Bone marrow (tissue), 2 donors: ENCODE measurements at regions not wholly inside any gene's neighbourhood (a gene's known extent, or its start where the extent isn't known, plus 50 kb on each side); places are given as distances from the start of the nearest gene placed in this dataset.
"Not testable (repeated sequence)": the region's sequence is repeated elsewhere in the genome, so short reads cannot be mapped to it uniquely, and the experiment has no call there.

Source experiments
- DNase-seq, 2 donors: peaks; one replicate each; lab custom pipeline; 2025; lab: John Stamatoyannopoulos, UW

DNA sequence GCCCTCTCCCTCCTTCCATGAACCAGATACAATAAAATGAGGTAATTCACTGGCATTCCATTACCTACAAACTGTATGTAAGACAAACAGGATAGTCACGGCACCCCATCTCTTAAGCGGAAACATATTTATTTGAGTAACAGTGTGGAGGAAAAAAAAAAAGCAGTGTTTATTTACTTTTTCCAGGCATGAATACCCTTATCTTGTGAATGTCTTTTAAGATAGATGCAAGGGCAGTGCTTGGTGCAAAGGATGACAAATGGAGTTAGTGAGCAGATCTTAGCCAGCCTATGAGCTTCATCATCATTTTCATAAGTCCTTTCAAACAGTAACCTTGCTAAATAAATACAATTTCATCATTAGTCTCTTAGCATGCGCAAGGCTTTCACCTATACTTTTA lies 1661.8 kb upstream of the SPRY2 start:
- DNase-seq = no peak

DNA sequence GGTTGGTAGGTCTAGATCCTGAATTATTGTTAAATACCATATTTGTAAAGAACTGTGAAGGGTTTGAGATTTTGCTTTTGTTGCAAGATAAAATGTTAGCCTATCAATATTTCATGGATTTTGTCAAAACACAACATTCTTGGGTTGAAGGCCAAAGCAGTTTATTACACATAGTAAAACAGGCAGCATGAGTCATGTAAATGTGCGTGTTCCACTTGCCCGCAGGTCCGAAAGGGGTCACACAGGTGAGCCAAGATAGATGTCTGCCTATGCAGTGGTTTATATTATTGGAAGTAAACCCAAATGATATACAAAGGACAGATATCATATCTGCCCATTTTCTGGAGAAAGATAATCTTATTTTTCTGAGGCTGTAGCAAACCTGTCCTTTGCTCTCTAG lies 1654.4 kb upstream of the SPRY2 start:
- DNase-seq = no peak

DNA sequence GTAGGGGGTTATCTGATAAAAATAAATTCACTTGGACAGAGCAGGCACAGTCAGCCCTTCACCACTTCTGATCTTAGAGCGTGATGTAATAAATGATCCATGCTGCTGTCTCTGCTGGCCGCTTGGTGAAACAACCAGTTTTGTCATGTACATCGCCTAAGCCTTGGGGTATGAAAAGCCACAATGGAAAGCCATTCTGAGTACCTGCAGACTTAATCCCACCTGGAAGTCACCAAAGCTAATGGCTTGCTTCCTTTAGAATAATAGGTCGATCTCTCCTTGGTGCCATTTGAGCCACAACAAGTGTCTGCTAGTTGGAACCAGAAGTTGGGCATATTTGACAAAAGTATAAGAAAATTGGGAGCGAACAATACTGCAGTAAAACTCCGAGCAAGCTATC lies 1649.7 kb upstream of the SPRY2 start:
- no peak for DNase-seq

DNA sequence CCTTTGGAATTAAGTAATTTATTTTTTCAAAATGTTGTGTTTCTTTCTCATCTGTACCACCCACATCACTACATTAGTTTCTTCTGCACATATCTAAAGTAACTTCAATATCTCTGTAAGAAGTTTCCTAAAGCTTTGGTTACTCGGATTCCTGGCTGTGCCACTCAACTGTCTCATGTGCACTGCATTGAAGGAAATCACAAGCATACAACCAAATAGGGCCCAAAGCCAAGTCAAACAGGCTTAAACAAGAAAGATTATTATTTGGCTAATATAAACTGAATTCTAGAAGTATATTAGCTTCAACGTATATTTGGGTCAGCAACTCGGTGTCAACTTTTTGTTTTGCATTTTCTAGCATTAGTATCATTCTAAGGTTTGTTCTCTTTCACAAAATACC lies 1647.6 kb upstream of the SPRY2 start:
- no peak for DNase-seq

DNA sequence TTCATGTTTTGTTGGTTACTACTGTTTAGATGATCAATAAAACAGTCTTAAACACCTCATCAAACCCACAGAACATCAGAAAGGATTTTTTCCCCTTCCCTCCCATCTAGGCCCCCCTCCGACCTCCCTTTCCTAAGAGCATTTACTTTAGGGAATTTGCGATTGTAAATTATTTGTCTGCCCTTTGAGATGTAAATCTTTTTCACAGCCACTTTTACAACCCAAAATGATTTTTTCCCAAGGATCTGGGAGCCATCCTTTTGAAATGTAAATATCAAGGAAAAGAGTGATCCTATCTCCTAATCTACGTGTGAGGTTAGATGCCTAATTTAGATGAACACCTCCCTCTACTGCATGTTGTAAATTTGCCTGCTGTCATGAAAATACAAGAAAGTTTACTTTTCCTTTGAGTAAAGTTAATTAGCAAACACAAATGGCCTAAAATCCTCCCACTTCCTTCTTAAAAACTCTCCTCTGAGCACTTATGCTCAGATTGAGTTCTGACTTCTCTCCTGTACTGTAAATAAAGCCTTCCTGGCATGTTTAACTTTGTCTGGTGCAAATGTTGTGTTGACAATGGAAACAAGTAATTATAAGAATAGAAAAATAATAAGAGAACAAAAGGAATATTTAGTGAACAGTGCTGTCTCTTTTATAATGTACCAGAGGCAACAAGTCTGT lies 1646.9 kb upstream of the SPRY2 start:
- no peak for DNase-seq

DNA sequence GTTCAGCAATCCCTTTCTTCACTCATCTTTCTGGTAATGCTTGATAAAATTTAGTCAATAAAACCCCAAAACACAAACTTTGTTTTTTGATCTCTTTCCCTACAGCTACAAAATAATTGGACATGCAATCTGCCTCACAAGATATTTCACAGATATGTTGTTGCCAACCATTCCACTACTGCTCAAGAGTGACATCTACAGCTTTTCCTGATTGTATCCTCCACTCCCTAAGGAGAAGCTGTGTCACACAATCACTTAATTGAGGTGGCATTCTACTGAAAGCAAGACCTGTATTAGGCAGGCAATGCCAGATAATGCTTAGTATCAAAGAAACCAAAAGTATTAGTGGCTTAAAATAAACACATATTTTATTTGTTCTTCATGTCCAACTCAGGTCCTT lies 1646.2 kb upstream of the SPRY2 start:
- no peak for DNase-seq

DNA sequence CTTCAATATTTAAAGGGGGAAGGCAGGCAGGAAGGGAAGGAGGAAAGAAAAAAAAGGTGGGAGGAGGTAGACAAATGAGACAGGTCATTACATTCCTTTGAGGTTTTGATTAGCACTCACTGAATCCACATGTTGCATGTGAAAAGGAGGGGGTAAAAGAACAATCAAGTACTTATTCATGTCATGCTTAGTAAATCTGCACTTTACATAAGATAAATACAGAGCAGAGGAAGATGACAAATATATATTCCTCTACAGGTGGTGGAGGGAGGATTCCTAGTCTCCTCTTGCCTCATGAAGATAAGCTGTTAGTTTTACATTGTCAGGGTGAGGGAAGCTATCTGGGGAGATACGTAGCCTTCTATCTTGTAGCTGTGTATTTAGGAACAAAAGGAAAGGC lies 1645.4 kb upstream of the SPRY2 start:
- no peak for DNase-seq

DNA sequence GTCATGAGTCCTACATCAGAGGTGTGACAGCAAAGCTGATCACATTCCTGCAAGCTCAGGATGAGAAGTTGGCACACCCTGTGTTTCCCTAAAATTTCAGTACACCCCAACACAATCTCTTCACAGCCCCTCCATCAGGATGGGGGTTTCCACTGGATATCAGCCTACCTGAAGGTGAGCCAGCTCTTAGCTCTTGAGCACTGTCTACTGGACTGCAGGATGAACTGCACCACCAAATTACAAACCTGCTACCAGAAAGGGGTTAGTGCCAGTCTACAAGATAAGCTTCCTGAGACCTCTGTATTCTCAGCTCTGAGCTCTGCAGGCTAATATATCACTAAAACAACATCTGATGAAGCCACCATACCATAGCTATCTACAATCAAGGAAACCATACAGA lies 1616.2 kb upstream of the SPRY2 start:
- DNase-seq = no peak

DNA sequence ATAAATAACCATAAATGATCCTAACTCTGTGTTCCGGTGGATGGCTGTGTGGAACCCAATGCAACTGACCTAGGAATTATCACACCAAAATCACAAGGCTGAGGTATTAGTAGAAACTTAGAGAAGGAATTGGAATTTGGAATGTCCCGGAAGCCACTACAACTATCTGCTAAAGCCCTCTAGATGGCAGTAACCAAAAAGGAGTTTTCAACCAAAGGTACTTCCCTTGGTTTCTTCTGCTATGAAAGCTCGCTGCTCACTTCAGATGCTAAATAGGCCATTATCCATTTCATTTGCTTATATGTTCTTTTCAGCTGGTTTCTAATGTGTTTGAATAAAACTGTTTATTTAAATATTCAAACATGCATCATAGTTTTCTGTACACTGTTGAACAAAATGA lies 1589.1 kb upstream of the SPRY2 start:
- no peak for DNase-seq

DNA sequence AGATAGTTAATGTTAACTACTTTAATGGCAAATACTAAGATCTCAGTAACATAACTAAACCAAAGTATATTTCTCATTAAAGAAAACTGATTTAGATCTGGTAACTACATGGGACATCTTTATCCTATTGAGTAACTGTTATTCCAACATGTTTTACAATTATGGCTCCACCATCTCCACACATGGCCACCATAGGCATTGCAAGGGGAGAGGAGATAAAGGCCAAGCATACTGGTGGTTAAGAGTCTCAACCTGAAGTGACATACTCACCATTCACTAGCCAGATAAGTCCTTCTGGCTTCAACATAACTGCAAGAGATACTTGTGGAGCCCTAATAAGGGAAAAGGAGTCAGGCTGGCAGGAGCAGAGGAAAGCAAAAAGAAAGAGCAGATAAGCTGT lies 1586.4 kb upstream of the SPRY2 start:
- DNase-seq = no peak

DNA sequence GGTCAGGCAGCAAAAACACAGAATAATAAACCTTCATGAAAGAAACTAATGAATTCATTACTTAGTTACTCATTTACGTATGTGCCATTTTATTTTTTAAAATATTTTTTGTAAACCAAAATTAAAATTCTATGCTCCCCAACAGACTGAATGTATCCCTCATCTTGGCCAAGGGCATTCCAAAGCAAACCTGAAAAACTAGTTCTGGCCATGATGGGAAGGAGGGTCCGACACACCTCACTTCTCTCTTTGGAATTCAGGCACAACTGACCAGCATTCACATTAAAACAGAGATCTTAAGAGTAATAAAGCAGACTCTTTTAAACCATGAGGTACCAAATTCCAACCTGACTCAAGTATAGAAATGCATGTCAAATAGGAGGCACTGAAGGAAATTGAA lies 1576.9 kb upstream of the SPRY2 start:
- no peak for DNase-seq

DNA sequence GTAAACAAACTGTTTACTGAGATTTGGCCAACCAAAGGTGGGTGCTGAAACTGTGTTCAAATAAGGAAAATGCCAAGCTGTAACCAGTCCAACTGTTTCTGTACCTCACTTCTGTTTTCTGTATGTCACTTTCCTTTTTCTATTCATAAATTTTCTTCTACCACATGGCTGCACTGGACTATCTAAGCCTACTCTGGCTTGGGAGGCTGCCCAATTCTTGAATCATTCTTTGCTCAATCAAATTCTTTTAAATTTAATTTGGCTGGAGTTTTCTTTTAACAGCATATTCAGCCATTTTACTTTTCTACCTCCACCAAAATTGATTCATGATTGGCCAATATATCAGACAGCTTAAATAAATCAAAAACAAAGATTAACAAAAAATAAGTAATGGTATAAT lies 1575.5 kb upstream of the SPRY2 start:
- DNase-seq = no peak

DNA sequence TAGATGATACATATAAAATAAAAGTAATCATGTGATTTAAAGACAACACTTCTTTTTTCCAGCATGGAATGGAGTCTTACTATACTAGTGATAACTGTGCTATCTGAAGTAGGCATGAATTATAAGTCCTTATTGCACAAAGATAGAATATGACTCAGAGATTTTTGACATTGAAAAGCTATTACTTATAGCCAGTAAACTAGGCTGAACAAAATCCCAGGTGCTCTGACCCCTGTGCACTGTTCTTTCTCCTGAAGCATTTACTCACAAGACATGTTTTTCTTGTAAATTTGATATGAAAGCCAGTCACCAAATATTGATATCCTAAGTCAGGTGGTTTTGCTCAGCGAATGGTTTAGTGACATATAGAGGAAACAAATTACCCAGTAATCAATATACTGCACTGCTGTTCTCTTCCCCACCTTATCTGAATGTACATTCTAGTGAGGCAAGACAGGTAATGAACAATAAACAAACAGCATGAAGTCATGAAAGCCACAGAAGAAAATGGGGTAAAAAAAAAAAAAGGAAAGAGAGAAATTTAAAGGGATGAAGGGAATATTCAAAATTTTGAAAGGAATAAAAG lies 1567.0 kb upstream of the SPRY2 start:
- no peak for DNase-seq

DNA sequence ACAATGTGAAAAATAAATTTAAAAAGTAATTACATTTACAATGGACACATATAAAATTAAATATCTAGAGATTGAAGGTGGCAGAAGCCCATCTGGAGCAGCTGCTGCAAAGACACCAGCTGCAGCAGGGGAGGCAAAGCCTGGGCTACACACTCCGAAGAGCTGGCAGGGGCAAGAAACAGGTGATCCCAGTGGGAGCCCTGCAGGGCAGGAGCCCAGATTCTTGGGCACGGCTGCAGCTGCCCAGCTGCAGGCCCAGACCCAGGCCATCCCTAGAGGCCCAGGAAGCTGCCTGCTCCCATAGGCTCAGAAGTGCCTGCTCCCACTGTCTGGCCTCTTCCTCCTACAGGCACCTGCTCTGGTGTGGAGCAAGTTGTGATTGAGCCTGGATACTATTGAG lies 1547.9 kb upstream of the SPRY2 start:
- DNase-seq = no peak

DNA sequence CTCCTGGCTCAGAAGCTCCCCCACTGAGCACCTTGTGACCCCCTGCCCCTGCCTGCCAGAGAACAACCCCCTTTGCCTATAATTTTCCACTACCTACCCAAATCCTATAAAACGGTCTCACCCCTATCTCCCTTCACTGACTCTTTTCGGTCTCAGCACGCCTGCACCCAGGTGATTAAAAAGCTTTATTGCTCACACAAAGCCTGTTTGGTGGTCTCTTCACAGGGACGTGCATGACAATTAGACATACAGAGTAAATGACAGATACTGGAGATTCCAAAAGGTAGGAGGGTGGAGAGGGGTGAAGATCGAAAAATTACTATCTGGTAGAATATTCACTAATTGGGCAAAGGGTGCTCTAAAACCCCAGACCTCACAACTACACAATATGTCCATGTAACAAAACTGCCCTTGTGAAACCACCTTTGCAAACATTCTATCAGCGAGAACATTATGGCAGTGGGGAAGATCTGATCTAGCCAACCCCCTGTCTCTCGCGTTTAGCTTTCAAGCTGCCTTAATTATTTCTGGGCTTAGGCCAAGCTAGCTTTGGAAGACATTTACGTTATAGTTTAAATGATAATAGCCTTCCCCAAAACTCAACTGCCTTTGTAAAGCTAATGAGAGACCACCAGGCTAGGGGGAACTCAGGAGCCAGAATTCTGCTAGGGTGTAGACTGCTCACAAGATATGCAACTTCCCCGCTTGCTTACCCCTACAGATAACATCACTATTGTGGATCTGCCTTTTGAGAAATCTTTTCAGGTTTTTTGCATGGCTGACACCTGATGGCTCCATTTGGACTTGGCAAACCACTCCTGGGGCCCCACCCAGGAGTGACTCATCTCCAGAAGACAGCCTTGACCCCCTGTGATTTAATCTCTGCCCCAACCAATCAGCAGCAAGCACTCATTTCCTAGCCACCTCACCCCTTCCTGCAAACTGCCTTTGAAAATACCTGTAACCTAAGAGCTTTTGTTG lies 1534.0 kb upstream of the SPRY2 start:
- no peak for DNase-seq

DNA sequence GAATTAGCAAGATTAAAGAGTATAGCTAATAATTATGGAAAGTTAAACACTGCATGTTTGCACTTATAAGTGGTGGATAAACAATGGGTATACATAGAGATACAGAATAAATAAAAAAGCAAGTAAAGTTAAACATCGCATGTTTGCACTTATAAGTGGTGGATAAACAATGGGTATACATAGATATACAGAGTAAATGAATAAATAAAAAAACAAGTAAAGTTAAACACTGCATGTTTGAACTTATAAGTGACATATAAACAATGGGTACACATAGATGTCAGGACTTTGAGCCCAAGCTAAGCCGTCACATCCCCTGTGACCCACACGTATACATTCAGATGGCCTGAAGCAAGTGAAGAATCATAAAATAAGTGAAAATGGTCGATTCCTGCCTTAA lies 1533.3 kb upstream of the SPRY2 start:
- DNase-seq = no peak

DNA sequence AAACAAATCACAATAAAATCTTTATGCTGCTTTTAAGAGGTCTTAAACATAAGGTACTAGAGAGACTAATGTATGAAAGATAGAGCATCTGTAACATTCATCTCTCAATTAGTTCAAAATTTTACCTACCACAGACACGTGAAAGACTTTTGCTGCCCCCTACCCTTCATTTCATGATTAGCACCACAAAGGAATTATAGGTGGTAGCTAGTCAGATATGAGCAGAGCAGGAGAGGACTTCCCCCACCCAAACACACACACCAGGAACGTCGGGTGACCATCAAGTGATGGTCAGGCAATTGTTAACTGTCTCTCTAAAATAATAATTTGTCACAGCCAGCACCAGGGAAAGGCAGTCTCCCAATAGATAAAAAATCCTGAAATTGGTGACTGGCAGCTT lies 1531.7 kb upstream of the SPRY2 start:
- DNase-seq = no peak

DNA sequence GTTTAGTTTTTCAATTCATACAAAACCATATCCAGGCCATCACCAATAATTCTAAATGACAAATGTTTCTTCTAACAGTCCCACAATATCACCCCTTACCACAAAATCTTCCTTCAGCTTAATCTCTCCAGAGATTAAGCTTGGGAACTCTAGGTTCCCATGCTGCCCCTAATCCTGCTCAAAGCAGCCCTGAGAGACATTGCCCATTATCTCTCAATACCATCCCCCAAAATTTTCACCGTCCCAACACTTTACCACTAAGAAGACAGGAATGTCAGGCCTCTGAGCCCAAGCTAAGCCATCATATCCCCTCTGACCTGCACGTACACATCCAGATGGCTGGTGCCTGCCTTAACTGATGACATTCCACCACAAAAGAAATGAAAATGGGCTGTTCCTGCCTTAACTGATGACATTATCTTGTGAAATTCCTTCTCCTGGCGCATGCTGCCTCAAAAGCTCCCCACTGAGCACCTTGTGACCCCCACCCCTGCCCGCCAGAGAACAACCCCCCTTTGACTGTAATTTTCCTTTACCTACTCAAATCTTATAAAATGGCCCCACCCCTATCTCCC lies 1530.9 kb upstream of the SPRY2 start:
- not testable (repeated sequence) for DNase-seq

DNA sequence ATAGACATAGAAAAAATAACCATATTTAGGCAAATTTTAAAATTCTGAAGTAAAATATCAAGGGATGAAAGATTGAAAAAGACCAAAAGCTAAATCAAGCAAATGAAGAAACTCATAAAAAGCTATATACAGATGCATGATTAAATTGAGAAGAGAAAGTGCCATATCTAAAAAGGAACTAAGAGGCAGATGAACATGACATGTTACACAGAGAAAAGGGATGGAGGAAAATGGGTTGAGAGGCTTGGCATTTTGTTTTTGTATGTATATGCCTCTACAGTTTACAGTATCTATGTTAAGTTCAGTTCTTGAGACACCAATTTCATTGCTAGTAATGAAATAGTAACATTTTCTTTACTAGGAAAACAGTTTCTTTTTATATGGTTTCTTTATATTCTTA lies 1507.4 kb upstream of the SPRY2 start:
- no peak for DNase-seq

DNA sequence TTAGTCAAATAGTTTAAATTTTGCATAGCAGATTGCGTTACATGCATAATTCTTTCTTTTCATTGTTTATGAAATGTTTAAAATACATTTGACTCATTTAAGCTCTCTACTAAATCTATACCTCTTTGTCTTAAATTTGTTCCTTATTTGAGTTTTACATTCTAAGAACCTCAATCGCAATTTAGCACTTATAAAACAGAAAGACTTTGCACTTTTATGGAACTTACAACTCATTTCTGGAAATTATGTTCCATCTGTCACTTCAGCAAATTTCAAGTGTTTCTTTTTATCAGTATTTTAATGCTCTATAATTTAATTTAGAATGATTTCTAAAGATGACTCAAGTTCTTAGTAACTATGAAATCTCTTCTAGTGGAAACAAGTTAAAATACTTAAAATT lies 1505.8 kb upstream of the SPRY2 start:
- no peak for DNase-seq

DNA sequence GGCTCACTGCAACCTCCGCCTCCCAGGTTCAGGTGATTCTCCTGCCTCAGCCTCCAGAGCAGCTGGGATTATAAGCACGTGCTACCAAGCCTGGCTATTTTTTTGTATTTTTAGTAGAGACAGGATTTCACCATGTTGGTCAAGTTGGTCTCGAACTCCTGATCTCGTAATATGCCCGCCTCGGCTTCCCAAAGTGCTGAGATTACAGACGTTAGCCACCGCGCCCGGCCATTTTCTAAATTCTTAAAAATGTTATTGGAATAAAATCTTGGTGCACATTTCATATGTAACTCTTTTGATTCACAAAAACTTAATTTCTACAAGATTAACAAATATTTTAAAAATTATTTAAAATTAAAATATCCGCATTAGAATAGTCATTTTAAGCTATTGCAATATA lies 1480.3 kb upstream of the SPRY2 start:
- no peak for DNase-seq

DNA sequence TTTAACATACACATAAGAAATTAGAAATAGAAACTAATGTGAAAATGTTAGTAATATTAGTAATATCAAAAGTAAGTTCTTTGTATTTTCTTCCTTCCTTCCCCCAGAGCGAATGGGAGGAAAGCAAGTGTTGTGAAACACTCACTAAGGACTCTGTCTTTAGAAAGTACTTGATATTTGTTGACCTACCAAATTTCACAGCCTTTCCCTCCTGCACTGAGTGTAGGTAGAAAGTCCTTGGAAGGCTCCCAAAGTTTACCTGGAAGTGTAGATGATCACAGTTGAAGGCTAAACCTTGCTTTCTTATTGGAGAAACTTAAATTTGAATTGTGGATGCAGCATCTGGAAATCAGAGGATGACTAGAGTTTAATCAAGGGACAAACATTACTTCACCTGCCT lies 1459.5 kb upstream of the SPRY2 start:
- DNase-seq = no peak

DNA sequence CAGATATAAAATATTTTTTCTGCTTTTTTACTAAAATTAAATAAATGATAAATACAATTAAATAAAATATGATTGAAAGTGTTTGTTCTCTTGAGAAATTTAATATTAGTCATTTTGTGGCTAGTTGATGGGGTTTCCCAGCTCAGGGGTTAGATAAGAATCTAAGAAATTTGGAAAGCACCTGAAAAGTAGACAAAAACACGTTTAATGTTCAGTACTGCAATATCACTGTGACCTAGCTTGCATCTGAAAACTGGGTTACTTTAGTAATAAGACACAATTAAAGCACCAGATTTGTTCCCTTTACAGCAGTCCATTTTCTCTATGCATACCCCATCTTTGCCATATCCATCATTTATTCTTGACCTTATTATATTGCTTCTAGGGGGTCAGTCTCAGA lies 1454.8 kb upstream of the SPRY2 start:
- no peak for DNase-seq
